CD4-positive, alpha-beta T cell treated with Interleukin-6 at 100 ng/mL for 8 hours (primary cell): ENCODE measurements at regions not wholly inside any gene's neighbourhood (a gene's known extent, or its start where the extent isn't known, plus 50 kb on each side); places are given as distances from the start of the nearest gene placed in this dataset.

Experiments used
- DNase-seq: peaks from one replicate; pipeline ENCODE4 v3.0.0-alpha.2; 2020; ENCODE audit warnings: mixed read lengths, low spot score

- DNase-seq, result no peak
These were observed 936.1 kb upstream of the NR2F2 start for GRCh38 chr15:95394186-95395067.

GRCh38 chr15:95400428-95400827 is 930.1 kb upstream of the NR2F2 start:
- DNase-seq, result no peak

GRCh38 chr15:95401587-95401986 is 928.9 kb upstream of the NR2F2 start:
- no peak for DNase-seq

GRCh38 chr15:95405447-95405846 is 925.1 kb upstream of the NR2F2 start:
- DNase-seq, result no peak

- DNase-seq, result no peak
These were observed 923.0 kb upstream of the NR2F2 start for GRCh38 chr15:95407534-95407933.

- DNase-seq, result no peak
These were observed 921.3 kb upstream of the NR2F2 start for GRCh38 chr15:95409211-95409610.

- no peak for DNase-seq
These were observed 920.7 kb upstream of the NR2F2 start for GRCh38 chr15:95409626-95410310.

- no peak for DNase-seq
These were observed 919.7 kb upstream of the NR2F2 start for GRCh38 chr15:95410757-95411156.

GRCh38 chr15:95416576-95416975 is 913.9 kb upstream of the NR2F2 start:
- no peak for DNase-seq

GRCh38 chr15:95417761-95418160 is 912.7 kb upstream of the NR2F2 start:
- DNase-seq, result no peak

- DNase-seq, result no peak
These were observed 908.2 kb upstream of the NR2F2 start for GRCh38 chr15:95422255-95422654.

GRCh38 chr15:95425859-95426258 is 904.6 kb upstream of the NR2F2 start:
- DNase-seq, result no peak

GRCh38 chr15:95429345-95429744 is 901.2 kb upstream of the NR2F2 start:
- no peak for DNase-seq

GRCh38 chr15:95431518-95431917 is 899.0 kb upstream of the NR2F2 start:
- no peak for DNase-seq

- DNase-seq, result no peak
These were observed 897.6 kb upstream of the NR2F2 start for GRCh38 chr15:95432878-95433405.

GRCh38 chr15:95439922-95440376 is 890.6 kb upstream of the NR2F2 start:
- DNase-seq, result no peak

- no peak for DNase-seq
These were observed 889.8 kb upstream of the NR2F2 start for GRCh38 chr15:95440712-95441111.

- no peak for DNase-seq
These were observed 888.3 kb upstream of the NR2F2 start for GRCh38 chr15:95442107-95442719.

- no peak for DNase-seq
These were observed 885.6 kb upstream of the NR2F2 start for GRCh38 chr15:95444860-95445259.

- peak; percentile 30 for DNase-seq
These were observed 883.6 kb upstream of the NR2F2 start for GRCh38 chr15:95446854-95447253.

- DNase-seq, result no peak
These were observed 883.0 kb upstream of the NR2F2 start for GRCh38 chr15:95447486-95447885.

GRCh38 chr15:95448531-95449229 is 881.8 kb upstream of the NR2F2 start:
- no peak for DNase-seq
